ENCODE measurements at regions not wholly inside any gene's neighbourhood (a gene's known extent, or its start where the extent isn't known, plus 50 kb on each side); places are given as distances from the start of the nearest gene placed in this dataset.

GRCh38 chr4:128715616-128716015 lies 93.9 kb upstream of the JADE1 start:
- TF ChIP-seq CTCF (IDR thresholded peaks at IDR 0.05 in 8 of 11, conservative IDR thresholded peaks at IDR 0.05 in 3 of 11) (no peak), POLR2AphosphoS5 (IDR thresholded peaks at IDR 0.05) (no peak), POLR2A (IDR thresholded peaks at IDR 0.05) (no peak)
- no peak overlapping the region for H3K27ac ChIP-seq
- WGBS, 5 donors: 61 to 80% (median 67%) methylated on average over 5 of the region's 5 CpGs

DNA sequence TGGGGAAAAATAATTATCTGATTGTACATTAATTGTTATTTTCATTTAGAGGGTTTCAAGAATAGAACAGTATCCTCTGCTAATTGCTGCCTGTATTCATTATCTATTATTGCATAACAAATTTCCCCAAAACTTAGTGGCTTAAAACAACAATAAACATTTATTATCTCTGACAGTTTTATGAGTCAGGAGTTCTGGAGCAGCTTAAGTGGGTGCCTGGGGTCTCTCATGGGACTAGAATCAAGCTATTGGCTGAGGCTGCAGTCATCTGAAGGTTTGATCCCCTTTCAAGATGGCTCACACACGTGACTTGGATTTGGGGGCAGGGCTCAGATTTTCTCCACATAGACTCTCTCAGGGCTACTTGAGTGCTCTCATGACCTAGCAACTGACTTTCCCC lies 98.1 kb upstream of the JADE1 start:
- no peaks in the 10 kb centered on the region for H3K36me3 ChIP-seq
- 60 to 100% (median 88%) methylated on average over 1 of the region's 1 CpG for WGBS, 5 donors
- H3K4me3 ChIP-seq: no peak overlapping the region
- H3K27ac ChIP-seq: no peak overlapping the region
- intact Hi-C loops (cut with DNase I; ENCODE audit: low total_unique reads): no loop called here
- TF ChIP-seq CTCF (IDR thresholded peaks at IDR 0.05 in 8 of 11, conservative IDR thresholded peaks at IDR 0.05 in 3 of 11) (no peak), POLR2A (IDR thresholded peaks at IDR 0.05) (no peak), POLR2AphosphoS5 (IDR thresholded peaks at IDR 0.05) (no peak)
- H3K27me3 ChIP-seq (replicated peaks in 1 of 7): no peaks in the 10 kb centered on the region
- H3K4me1 ChIP-seq: peaks cover 0 to 9% (median 5%) of the 10 kb centered on the region in 6 donors
- H3K9me3 ChIP-seq: no peaks in the 10 kb centered on the region
- no peak for DNase-seq

More at GRCh38 chr4:128715616-128716015, 93.9 kb upstream of the JADE1 start:
- Histone ChIP-seq H3K36me3 (no peaks in the 10 kb centered on the region), H3K27me3 (replicated peaks in 1 of 7) (no peaks in the 10 kb centered on the region), H3K9me3 (no peaks in the 10 kb centered on the region), H3K4me3 (no peak overlapping the region), H3K4me1 (no peaks in the 10 kb centered on the region)
- no peak for DNase-seq
- intact Hi-C loops (cut with DNase I; ENCODE audit: low total_unique reads): no loop called here

- no peaks in the 10 kb centered on the region for H3K9me3 ChIP-seq
- no peak for DNase-seq
- intact Hi-C loops (cut with DNase I; ENCODE audit: low total_unique reads): no loop called here
- WGBS, 5 donors: 22 to 53% (median 34%) methylated on average over 4 of the region's 4 CpGs
- peaks cover 0 to 9% (median 5%) of the 10 kb centered on the region in 6 donors for H3K4me1 ChIP-seq
- no peaks in the 10 kb centered on the region for H3K27me3 ChIP-seq (replicated peaks in 1 of 7)
- no peak overlapping the region for H3K27ac ChIP-seq
- TF ChIP-seq POLR2A (IDR thresholded peaks at IDR 0.05) (no peak), CTCF (IDR thresholded peaks at IDR 0.05 in 8 of 11, conservative IDR thresholded peaks at IDR 0.05 in 3 of 11) (no peak), POLR2AphosphoS5 (IDR thresholded peaks at IDR 0.05) (no peak)
- no peak overlapping the region for H3K4me3 ChIP-seq
- H3K36me3 ChIP-seq: no peaks in the 10 kb centered on the region
Observed at GRCh38 chr4:128709268-128709667, 100.2 kb upstream of the JADE1 start.

DNA sequence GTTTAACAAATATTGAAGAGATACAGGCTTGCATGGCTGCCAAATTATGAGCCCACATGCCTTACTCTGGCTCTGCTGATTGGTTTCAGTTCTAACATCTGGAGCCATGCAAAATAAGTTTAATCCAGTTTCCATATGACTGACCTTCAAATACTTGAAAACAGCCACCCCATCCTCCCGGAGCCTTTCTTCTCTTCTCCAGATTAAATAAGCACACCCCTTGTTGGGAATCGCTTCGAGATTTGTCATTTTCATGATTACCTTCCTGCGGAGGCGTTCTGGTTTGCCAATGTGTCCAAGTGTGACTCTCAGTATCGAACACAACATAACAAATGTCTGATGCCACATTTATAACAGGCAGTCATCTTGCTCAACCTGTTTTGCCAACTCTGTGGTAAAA lies 101.6 kb upstream of the JADE1 start:
- WGBS, 5 donors: 73 to 79% (median 75%) methylated on average over 6 of the region's 6 CpGs
- no peak for TF ChIP-seq POLR2A (IDR thresholded peaks at IDR 0.05)
- no peak for TF ChIP-seq CTCF (IDR thresholded peaks at IDR 0.05 in 8 of 11, conservative IDR thresholded peaks at IDR 0.05 in 3 of 11)
- TF ChIP-seq POLR2AphosphoS5 (IDR thresholded peaks at IDR 0.05): no peak
- H3K4me1 ChIP-seq: peaks cover 0 to 9% (median 5%) of the 10 kb centered on the region in 6 donors
- DNase-seq: no peak
- no peaks in the 10 kb centered on the region for H3K9me3 ChIP-seq
- no peaks in the 10 kb centered on the region for H3K36me3 ChIP-seq
- intact Hi-C loops (cut with DNase I; ENCODE audit: low total_unique reads): no loop called here
- H3K27ac ChIP-seq: no peak overlapping the region
- no peaks in the 10 kb centered on the region for H3K27me3 ChIP-seq (replicated peaks in 1 of 7)
- H3K4me3 ChIP-seq: no peak overlapping the region
